H9 (cell line): ENCODE measurements at regions not wholly inside any gene's neighbourhood (a gene's known extent, or its start where the extent isn't known, plus 50 kb on each side); places are given as distances from the start of the nearest gene placed in this dataset.
"Not testable (repeated sequence)": the region's sequence is repeated elsewhere in the genome, so short reads cannot be mapped to it uniquely, and the experiment has no call there.

Source experiments
- DNase-seq: peaks from one replicate; pipeline ENCODE4 v3.0.0-alpha.2; 2017
- H2AFZ ChIP-seq: one replicate; pipeline ENCODE4 v1.6.1; 2013; ENCODE audit warnings: mild to moderate bottlenecking, low read length, control low read depth, moderate library complexity
- H2AK5ac ChIP-seq: 2 replicates; pipeline ENCODE4 v1.6.1; 2013; ENCODE audit warnings: low read length, control low read depth, mixed read lengths; ENCODE audit not compliant: insufficient read length
- H2BK120ac ChIP-seq: one replicate; pipeline ENCODE4 v1.6.1; 2013; ENCODE audit warnings: low read depth, mild to moderate bottlenecking, low read length, control low read depth, inconsistent platforms; ENCODE audit not compliant: poor library complexity, severe bottlenecking
- H2BK12ac ChIP-seq: 2 replicates; pipeline ENCODE4 v1.6.1; 2013; ENCODE audit warnings: low read length, control low read depth, mixed read lengths, low read depth; ENCODE audit not compliant: insufficient read length
- H2BK15ac ChIP-seq: 2 replicates; pipeline ENCODE4 v1.6.1; 2013; ENCODE audit warnings: low read depth, low read length, control low read depth
- H2BK20ac ChIP-seq: one replicate; pipeline ENCODE4 v1.6.1; 2013; ENCODE audit warnings: low read depth, mild to moderate bottlenecking, low read length, control low read depth, inconsistent platforms; ENCODE audit not compliant: poor library complexity, severe bottlenecking
- H2BK5ac ChIP-seq: 2 replicates; pipeline ENCODE4 v1.6.1; 2013; ENCODE audit warnings: low read length, control low read depth, mixed read lengths; ENCODE audit not compliant: insufficient read length
- H3K14ac ChIP-seq: 2 replicates; pipeline ENCODE4 v1.6.1; 2013; ENCODE audit warnings: low read length, control low read depth; ENCODE audit not compliant: insufficient read depth
- H3K18ac ChIP-seq: 2 replicates; pipeline ENCODE4 v1.6.1; 2013; ENCODE audit warnings: low read depth, mild to moderate bottlenecking, mixed read lengths, low read length, control low read depth; ENCODE audit not compliant: insufficient read length
- H3K23ac ChIP-seq: 2 replicates; pipeline ENCODE4 v1.6.1; 2013; ENCODE audit warnings: low read length, control low read depth, mixed read lengths, low read depth; ENCODE audit not compliant: insufficient read length
- H3K23me2 ChIP-seq: 2 replicates; pipeline ENCODE4 v1.6.1; 2013; ENCODE audit warnings: low read depth, mild to moderate bottlenecking, mixed read lengths, low read length, control low read depth; ENCODE audit not compliant: insufficient read length, poor library complexity, severe bottlenecking
- H3K27ac ChIP-seq: 2 replicates; pipeline ENCODE4 v1.5.1; 2013; ENCODE audit warnings: low read length, control low read depth, mixed read lengths, low read depth; ENCODE audit not compliant: insufficient read length
- H3K27me3 ChIP-seq: 2 replicates; pipeline ENCODE4 v1.6.1; 2013; ENCODE audit warnings: low read length, control low read depth, inconsistent platforms; ENCODE audit not compliant: insufficient read depth
- H3K4ac ChIP-seq: 2 replicates; pipeline ENCODE4 v1.6.1; 2013; ENCODE audit warnings: low read depth, mild to moderate bottlenecking, control low read depth, inconsistent platforms, low read length, moderate library complexity
- H3K4me1 ChIP-seq: 2 replicates; pipeline ENCODE4 v1.6.1; 2013; ENCODE audit warnings: low read length, control low read depth, inconsistent platforms; ENCODE audit not compliant: insufficient read depth
- H3K4me2 ChIP-seq: 2 replicates; pipeline ENCODE4 v1.6.1; 2013; ENCODE audit warnings: low read length, control low read depth, mixed read lengths; ENCODE audit not compliant: insufficient read length, insufficient read depth
- H3K56ac ChIP-seq: 2 replicates; pipeline ENCODE4 v1.6.1; 2013; ENCODE audit warnings: low read depth, mild to moderate bottlenecking, mixed read lengths, low read length, control low read depth; ENCODE audit not compliant: insufficient read length
- H3K79me1 ChIP-seq: 2 replicates; pipeline ENCODE4 v1.6.1; 2013; ENCODE audit warnings: low read depth, mild to moderate bottlenecking, moderate library complexity, low read length, control low read depth, inconsistent platforms; ENCODE audit not compliant: insufficient read depth, poor library complexity, severe bottlenecking
- H3K79me2 ChIP-seq: 2 replicates; pipeline ENCODE4 v1.6.1; 2013; ENCODE audit warnings: low read length, control low read depth, inconsistent platforms; ENCODE audit not compliant: insufficient read depth
- H3K9ac ChIP-seq: 2 replicates; pipeline ENCODE4 v1.6.1; 2013; ENCODE audit warnings: low read length, control low read depth, mixed read lengths; ENCODE audit not compliant: insufficient read length; ENCODE audit errors: extremely low read depth
- H3K9me3 ChIP-seq: one replicate; pipeline ENCODE4 v1.6.1; 2013; ENCODE audit warnings: low read depth, low read length, inconsistent platforms; ENCODE audit not compliant: control insufficient read depth
- H3T11ph ChIP-seq: one replicate; pipeline ENCODE4 v1.6.1; 2013; ENCODE audit warnings: mild to moderate bottlenecking, low read length, control low read depth, inconsistent platforms
- H4K20me1 ChIP-seq: one replicate; pipeline ENCODE4 v1.6.1; 2013; ENCODE audit not compliant: control insufficient read depth, insufficient read length, insufficient read depth
- H4K5ac ChIP-seq: 2 replicates; pipeline ENCODE4 v1.6.1; 2013; ENCODE audit warnings: low read depth, mild to moderate bottlenecking, mixed read lengths, low read length, control low read depth; ENCODE audit not compliant: insufficient read length
- H4K8ac ChIP-seq: replicated peaks from 2 replicates; pipeline ENCODE4 v1.6.1; 2013; ENCODE audit warnings: low read length, control low read depth, mixed read lengths, low read depth; ENCODE audit not compliant: insufficient read length
- H4K91ac ChIP-seq: 2 replicates; pipeline ENCODE4 v1.6.1; 2013; ENCODE audit warnings: low read depth, mild to moderate bottlenecking, moderate library complexity, mixed read lengths, low read length, control low read depth; ENCODE audit not compliant: insufficient read length
- H3K27ac Mint-ChIP-seq, 3 experiments: 2 replicates in 2 of 3; 3 replicates in 1 of 3; pipeline ENCODE4 v1.8.0; 2020 to 2021; ENCODE audit warnings: mixed read lengths in 3 of 3, mild to moderate bottlenecking in 1 of 3, moderate library complexity in 1 of 3
- H3K27me3 Mint-ChIP-seq: 2 replicates; pipeline ENCODE4 v1.8.0; 2021; ENCODE audit warnings: low read depth, mild to moderate bottlenecking, moderate library complexity, mixed read lengths
- H3K36me3 Mint-ChIP-seq, 3 experiments: 2 replicates in 2 of 3; 3 replicates in 1 of 3; pipeline ENCODE4 v1.8.0; 2020 to 2021; ENCODE audit warnings: low read depth in 3 of 3, mixed read lengths in 3 of 3; ENCODE audit not compliant: insufficient read depth in 1 of 3
- H3K4me1 Mint-ChIP-seq, 2 experiments: 2 replicates each; pipeline ENCODE4 v1.8.0; 2020; ENCODE audit warnings: mixed read lengths in 2 of 2
- H3K4me3 Mint-ChIP-seq, 2 experiments: 2 replicates in 1 of 2; 3 replicates in 1 of 2; pipeline ENCODE4 v1.8.0; 2020 to 2021; ENCODE audit warnings: mild to moderate bottlenecking in 2 of 2, mixed read lengths in 2 of 2, moderate library complexity in 1 of 2
- H3K9me3 Mint-ChIP-seq, 2 experiments: 2 replicates in 1 of 2; 3 replicates in 1 of 2; pipeline ENCODE4 v1.8.0; 2020; ENCODE audit warnings: mild to moderate bottlenecking in 2 of 2, mixed read lengths in 2 of 2, moderate library complexity in 1 of 2
- CTCF ChIP-seq: fragments of 200-600 bp; sonication (generic); conservative IDR thresholded peaks from 3 replicates; pipeline ENCODE4 v1.8.0; 2021; ENCODE audit warnings: antibody characterized with exemption, mild to moderate bottlenecking
- WGBS: extraction: QIAGEN DNeasy Blood & Tissue Kit; methylation state at CpG from one replicate; pipeline ENCODE4 v1.1.7; 2013; ENCODE audit warnings: missing lambda C conversion rate, low lambda C conversion rate, mixed read lengths; ENCODE audit not compliant: insufficient read length; ENCODE audit errors: extremely low coverage; 5-methylcytosine and 5-hydroxymethylcytosine counted together

GRCh38 chr13:48833412-48833811 is 142.3 kb upstream of the FNDC3A start:
- Histone ChIP-seq H2AK5ac (no peak overlapping the region), H3K79me2 (no peaks in the 10 kb centered on the region), H3K23me2 (no peaks in the 10 kb centered on the region), H3K9ac (no peak overlapping the region), H4K20me1 (no peaks in the 10 kb centered on the region), H2BK120ac (no peak overlapping the region), H3K9me3 (no peaks in the 10 kb centered on the region), H2BK12ac (no peak overlapping the region), H3T11ph (no peak overlapping the region), H2BK5ac (no peak overlapping the region), H3K4ac (no peak overlapping the region), H3K56ac (no peak overlapping the region), H3K79me1 (no peaks in the 10 kb centered on the region), H3K14ac (no peak overlapping the region), H2BK15ac (no peak overlapping the region), H4K91ac (no peak overlapping the region), H3K27ac (no peak overlapping the region), H4K8ac (no peak overlapping the region), H2BK20ac (no peak overlapping the region), H4K5ac (no peak overlapping the region), H3K4me2 (no peak overlapping the region), H3K27me3 (no peaks in the 10 kb centered on the region), H3K23ac (no peak overlapping the region), H3K4me1 (peaks cover 5% of the 10 kb centered on the region; the same call in 1 of the 2 replicates), H3K18ac (no peak overlapping the region), H2AFZ (no peak overlapping the region)
- DNase-seq, result no peak
- Mint-ChIP-seq H3K27ac (no peak overlapping the region), H3K4me1 (peaks cover 15 to 16% of the 10 kb centered on the region in 2 experiments), H3K9me3 (peaks cover 3 to 6% of the 10 kb centered on the region in 2 experiments; a peak in 3 of 5 replicates), H3K4me3 (no peak overlapping the region), H3K27me3 (no peaks in the 10 kb centered on the region), H3K36me3 (peaks cover 0 to 7% (median 0%) of the 10 kb centered on the region in 3 experiments; a peak in 4 of 7 replicates)
- TF ChIP-seq CTCF, result no peak
- no CpG with 5 or more reads among the region's 3 CpGs for WGBS

DNA sequence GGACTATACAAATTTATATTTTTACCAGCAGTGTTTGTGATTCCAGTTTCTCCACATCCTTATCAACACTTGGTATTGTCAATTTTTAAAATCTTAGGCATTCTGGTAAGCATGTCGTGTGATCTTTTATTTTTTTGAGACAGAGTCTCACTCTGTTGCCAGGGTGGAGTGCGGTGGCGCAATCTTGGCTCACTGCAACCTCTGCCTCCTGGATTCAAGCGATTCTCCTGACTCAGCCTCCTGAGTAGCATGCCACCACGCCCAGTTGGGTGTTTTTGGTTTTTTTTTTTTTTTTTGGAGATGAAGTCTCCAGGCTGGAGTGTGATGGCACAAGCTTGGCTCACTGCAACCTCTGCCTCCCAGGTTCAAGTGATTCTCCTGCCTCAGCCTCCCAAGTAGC is 140.4 kb upstream of the FNDC3A start:
- H3K9me3 ChIP-seq, H4K20me1 ChIP-seq, H2BK15ac ChIP-seq, DNase-seq, H3K79me1 ChIP-seq, H2BK120ac ChIP-seq, H4K91ac ChIP-seq, H3K27me3 ChIP-seq, H3K4me1 ChIP-seq, H3K4me3 Mint-ChIP-seq, H2BK5ac ChIP-seq, H4K5ac ChIP-seq, H3K18ac ChIP-seq, H2BK20ac ChIP-seq, H3K56ac ChIP-seq, H3K4ac ChIP-seq, H3K27ac Mint-ChIP-seq, H2AK5ac ChIP-seq, H3K9ac ChIP-seq, H3K27ac ChIP-seq, H3K4me2 ChIP-seq, H3K23ac ChIP-seq, H3K27me3 Mint-ChIP-seq, H2BK12ac ChIP-seq, H2AFZ ChIP-seq, H3K9me3 Mint-ChIP-seq, H4K8ac ChIP-seq, H3T11ph ChIP-seq, H3K79me2 ChIP-seq, H3K23me2 ChIP-seq, H3K14ac ChIP-seq, H3K36me3 Mint-ChIP-seq: not testable (repeated sequence)
- no CpG with 5 or more reads among the region's 5 CpGs for whole genome bisulfite sequencing
- H3K4me1 Mint-ChIP-seq, result peaks cover 8 to 11% of the 10 kb centered on the region in 2 experiments
